NCI-H187 treated with DMSO at 0.1 percent for 48 hours (cell line): ENCODE measurements at regions not wholly inside any gene's neighbourhood (a gene's known extent, or its start where the extent isn't known, plus 50 kb on each side); places are given as distances from the start of the nearest gene placed in this dataset.

Source experiments
- DNase-seq: peaks from one replicate; lab custom pipeline; 2025; lab: John Stamatoyannopoulos, UW

DNA sequence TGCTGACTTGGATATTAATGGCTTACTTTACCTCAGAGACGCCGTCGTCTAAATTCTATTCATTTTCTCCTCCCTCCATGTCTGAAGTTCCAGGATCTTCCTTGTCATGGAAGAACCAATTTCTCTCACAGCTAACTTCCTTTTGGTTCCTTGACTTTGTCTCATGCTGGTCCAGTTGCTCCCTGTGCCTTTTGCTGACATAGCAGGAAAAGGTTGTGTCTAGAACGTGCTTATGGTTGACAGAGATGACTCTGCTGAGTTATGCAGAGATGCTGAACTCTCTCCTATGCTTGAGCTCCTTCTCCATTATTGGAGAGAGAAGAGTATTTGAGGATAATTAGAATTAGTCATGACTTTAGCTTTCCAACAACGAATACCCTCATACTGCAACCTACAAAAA, 1338.9 kb downstream of the MAT2B start:
- no peak for DNase-seq

- no peak for DNase-seq
Observed at GRCh38 chr5:164860896-164861295, 1355.5 kb downstream of the MAT2B start.

DNA sequence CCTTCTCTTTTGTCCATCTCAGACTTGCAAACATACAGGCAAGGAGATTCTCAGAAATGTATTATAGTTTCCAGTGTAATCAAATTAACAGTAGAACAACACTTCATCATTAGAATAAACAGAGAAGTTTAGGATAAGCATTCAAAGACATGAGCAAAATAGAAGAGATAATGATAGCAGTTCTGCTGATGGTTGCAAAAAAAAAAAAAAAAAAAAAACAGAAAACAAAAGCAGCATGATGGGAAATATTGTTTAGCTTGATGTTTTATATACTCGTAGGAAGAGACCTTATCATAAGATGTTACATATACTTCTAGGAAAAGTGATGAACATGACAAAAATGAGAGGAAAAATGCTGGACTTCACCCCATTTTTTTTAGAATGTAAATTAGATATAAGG, 1356.2 kb downstream of the MAT2B start:
- DNase-seq, result no peak

GRCh38 chr5:164868761-164869160, 1363.3 kb downstream of the MAT2B start:
- DNase-seq, result no peak

DNA sequence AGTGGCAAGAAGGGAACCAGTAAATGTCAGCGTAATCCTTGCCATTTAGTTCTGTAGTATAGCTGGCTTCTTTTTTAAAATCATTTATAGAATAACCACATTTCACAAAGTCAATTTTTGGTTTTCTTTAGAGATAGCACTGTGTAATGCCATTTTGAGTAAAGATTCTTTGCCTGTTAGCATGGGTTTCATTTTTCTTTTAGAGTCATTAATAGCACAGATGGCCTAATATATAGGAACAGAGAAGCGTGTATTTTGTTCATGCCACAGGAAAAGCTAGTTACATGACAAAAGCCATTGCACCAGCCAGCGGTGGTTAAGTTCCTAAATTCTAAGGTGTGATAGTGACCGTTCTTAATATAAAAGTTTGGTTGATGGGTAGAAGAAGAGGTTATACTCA, 1363.9 kb downstream of the MAT2B start:
- DNase-seq, result no peak

- no peak for DNase-seq
Observed at GRCh38 chr5:164876793-164877192, 1371.4 kb downstream of the MAT2B start.

DNA sequence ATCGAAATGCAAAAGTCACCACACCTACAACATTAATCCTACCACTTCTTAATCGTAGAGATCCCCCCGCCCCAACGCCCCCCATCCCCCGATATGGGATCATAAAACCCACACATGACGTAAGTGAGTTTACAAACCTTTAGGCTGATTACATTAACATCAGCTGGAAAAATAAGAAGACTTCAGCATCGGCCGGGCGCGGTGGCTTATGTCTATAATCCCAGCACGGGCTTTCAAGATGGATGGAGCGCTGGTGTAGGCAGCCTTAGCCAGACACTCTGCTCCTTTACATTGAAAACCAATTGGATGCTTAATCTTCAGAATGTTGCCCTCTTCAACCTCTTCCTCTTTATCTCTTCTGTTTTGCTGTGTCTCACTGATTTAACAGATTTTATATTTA, 1376.0 kb downstream of the MAT2B start:
- no peak for DNase-seq

DNA sequence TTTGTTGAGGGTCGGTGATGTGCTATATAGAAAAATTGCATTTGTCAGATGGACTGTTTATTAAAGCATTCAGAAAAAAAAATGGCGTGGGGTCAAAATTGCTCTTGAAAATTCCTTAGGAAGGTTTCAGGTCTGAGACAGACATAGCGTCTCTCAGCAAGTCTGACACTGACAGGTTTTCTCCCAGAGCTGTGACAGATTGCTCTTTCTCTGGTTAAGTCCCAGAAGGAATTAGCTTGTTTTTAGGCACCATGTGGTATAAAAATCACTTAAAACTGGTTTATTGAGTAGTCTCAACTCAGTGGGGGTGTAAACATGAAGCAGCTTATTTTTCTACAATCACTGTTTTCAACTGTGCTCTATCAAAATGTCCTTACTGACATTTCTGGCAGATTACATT, 1379.8 kb downstream of the MAT2B start:
- DNase-seq, result no peak

DNA sequence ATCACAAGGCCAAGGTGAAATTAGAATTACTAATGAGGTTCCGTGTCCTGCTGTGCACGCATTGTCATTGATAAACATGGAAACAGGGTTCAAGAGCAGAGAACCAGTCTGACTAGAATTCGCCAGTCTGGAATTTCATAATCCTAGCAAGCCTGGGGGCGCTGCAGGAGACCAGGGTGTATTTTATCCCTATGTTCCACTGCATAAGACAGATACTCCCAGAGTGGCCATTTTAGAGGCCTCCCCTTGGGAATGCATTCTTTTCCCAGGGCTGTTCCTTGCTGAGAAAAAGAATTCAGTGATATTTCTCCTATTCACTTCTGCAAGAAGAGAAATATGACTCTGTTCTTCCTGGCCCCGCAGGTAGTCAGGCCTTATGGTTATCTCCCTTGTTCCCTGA, 1387.7 kb downstream of the MAT2B start:
- DNase-seq, result no peak

GRCh38 chr5:164898705-164899104, 1393.3 kb downstream of the MAT2B start:
- no peak for DNase-seq

DNA sequence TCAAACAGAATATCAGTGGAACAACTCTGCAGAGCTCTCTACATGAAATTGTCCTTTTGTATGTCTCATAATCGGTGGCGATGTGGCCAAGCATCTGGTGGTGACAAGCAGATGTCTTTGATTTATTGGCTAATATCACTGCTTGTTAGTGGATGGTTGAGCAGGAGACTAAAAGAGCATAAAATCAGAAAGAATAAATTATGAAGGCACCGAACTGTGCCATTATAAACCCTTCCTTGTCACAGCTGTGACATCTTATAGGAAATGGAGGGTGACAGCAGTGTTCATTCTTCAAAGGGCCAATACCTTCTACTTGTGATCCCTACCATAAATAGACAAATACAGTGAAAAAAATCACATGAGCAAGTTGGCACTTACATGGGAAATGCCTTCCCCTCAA, 1404.3 kb downstream of the MAT2B start:
- DNase-seq, result no peak

GRCh38 chr5:164921722-164922121, 1416.3 kb downstream of the MAT2B start:
- no peak for DNase-seq

- DNase-seq, result no peak
Observed at GRCh38 chr5:164934039-164934438, 1428.6 kb downstream of the MAT2B start.

GRCh38 chr5:164934561-164934960, 1429.1 kb downstream of the MAT2B start:
- DNase-seq, result no peak

GRCh38 chr5:164941132-164941531, 1435.7 kb downstream of the MAT2B start:
- DNase-seq, result no peak

DNA sequence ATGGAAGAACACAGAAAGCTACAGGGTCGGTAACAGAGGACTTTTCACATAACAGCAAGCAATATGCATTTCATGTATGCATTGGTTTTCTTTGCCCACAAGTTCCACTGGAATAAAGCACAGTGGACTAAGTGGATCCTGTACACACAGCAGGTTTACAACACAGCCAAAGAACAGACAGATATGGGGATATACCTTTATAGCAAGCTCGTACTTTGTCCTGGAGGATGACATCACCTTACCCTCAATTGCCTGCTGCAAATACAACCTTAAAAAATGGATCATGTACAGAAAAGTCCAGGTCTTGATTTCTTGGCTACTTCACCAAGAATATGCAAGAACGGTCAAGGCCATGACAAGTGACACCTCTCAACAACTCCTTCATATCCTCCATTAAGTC, 1445.5 kb downstream of the MAT2B start:
- DNase-seq, result no peak

- DNase-seq, result no peak
Observed at GRCh38 chr5:164951570-164951969, 1446.2 kb downstream of the MAT2B start.

DNA sequence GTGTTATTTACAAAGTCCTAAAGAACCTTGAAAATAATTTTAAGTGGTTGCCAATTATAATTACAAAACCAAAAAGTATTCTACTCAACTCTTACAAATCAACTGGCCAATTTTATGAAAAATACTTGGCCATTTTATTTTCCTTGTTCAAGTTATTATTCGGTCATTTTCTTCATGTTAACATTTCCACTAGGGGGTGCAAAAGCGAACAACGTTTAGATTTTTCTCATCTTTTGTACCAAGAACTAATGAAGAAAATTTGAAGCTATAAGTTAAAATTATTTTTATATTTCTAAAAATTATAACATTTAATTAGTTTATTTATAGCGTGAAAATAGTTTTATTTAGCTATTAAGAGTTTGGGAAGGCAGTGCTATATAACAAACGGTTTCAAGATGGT, 1453.3 kb downstream of the MAT2B start:
- DNase-seq, result no peak

- DNase-seq, result no peak
Observed at GRCh38 chr5:164959761-164960160, 1454.3 kb downstream of the MAT2B start.

DNA sequence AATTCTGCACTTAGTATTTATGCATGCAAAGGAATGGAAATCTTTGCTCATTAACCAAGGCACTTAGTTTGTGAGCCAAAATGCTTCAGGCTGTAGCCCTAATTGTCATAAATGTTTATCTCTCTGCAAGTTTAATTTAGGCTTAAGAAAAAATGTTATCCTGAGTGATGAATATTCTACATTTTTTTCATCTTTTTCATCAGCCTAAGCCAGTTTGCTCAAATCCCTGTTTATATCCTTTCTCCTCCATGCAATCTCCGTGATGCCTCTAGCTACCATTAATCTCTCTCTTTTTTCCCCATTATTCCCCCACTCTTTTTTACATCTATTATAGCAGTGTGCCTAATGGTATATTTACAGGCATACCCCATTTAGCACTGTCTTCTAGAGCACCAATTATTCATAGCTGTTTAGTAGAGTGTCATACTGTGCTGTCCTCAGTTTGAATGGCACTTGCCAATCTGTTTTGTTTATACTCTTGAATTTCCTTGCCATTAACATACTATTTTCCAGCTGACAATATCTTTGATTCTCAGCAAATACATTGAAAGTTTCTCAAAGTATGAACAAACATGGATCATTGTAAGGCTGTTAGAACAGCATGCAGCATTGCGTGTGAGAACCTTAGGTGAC, 1457.0 kb downstream of the MAT2B start:
- no peak for DNase-seq

DNA sequence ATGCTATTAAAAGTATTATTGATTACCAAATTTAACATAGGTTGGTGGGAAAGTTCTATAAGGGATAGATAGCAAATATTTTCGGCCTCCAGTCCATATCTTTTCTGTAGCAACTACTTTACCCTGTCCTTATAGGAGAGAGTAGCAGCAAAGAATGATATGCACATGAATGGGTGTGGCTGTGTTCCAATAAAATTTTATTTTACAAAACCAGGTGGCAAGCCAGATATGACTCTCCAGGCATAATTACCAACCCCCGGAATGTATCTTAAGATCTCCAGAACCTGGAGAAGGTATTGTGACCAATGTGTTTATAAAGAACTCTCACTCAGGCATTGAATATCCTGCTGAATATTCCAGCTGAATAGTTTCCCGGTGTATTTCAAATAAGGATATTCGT, 1461.2 kb downstream of the MAT2B start:
- no peak for DNase-seq

- DNase-seq, result no peak
Observed at GRCh38 chr5:164967354-164967753, 1461.9 kb downstream of the MAT2B start.

DNA sequence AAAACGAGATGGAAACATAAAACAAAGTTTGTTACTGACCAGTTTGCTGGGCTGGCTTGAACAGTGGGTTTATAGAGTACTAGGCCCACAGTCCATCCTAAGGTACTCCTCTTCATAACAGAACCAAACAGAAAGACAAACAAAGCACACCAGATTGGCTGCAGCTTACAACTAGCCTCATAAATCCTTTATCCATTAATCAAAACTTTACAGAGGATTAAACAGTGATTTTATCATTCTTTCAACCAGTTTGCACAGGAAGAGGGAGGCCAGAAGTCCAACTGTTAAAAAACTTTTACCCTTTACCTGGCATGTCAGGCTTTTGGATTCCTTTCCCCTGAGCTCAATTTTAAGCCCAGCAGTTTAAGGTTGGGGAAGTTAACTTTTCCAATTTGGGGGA, 1467.6 kb downstream of the MAT2B start:
- DNase-seq, result no peak

DNA sequence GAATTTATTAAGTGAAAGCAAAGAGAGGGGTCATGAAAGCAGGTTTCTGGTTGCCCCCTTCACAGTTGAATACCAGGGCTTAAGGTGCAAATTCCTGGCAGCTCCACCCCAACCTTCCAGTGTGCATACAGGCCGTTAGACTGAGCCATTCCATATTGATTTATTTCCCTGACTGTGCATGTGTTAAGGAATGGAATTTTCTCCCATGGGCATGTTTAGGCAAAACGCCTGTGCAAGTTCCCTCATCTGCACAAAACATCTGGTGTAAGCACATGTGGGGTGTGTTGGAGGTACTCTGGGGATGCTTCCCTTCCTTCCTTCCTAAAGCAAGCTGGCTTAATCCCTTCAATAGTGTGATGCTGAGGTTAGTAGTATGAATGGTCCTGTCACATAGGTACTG, 1470.6 kb downstream of the MAT2B start:
- DNase-seq, result no peak

GRCh38 chr5:164980480-164980879, 1475.1 kb downstream of the MAT2B start:
- DNase-seq, result no peak
